Left hindlimb (tissue), 1 donor: ENCODE measurements at regions not wholly inside any gene's neighbourhood (a gene's known extent, or its start where the extent isn't known, plus 50 kb on each side); places are given as distances from the start of the nearest gene placed in this dataset.
A peak's percentile ranks its signal among the peaks of the same experiment; 100 is the strongest.

Source experiments
- DNase-seq: peaks from one replicate; pipeline ENCODE4 v3.0.0-alpha.2; 2018

GRCh38 chr5:96243862-96244261, 189.2 kb downstream of the PCSK1 start:
- DNase-seq = no peak

- no peak for DNase-seq
Observed at GRCh38 chr5:96243203-96243602, 189.8 kb downstream of the PCSK1 start.

- no peak for DNase-seq
Observed at GRCh38 chr5:96242571-96242970, 190.5 kb downstream of the PCSK1 start.

- DNase-seq = no peak
Observed at GRCh38 chr5:96236831-96237230, 196.2 kb downstream of the PCSK1 start.

- no peak for DNase-seq
Observed at GRCh38 chr5:96236051-96236450, 197.0 kb downstream of the PCSK1 start.

- no peak for DNase-seq
Observed at GRCh38 chr5:96235008-96235910, 197.8 kb downstream of the PCSK1 start.

GRCh38 chr5:96232602-96233001, 200.4 kb downstream of the PCSK1 start:
- DNase-seq = no peak

GRCh38 chr5:96229188-96229587, 203.9 kb downstream of the PCSK1 start:
- DNase-seq = no peak

- DNase-seq = no peak
Observed at GRCh38 chr5:96228408-96228807, 204.6 kb downstream of the PCSK1 start.

GRCh38 chr5:96227957-96228356, 205.1 kb downstream of the PCSK1 start:
- no peak for DNase-seq

- peak; percentile 67 for DNase-seq
Observed at GRCh38 chr5:96226941-96227552, 206.0 kb downstream of the PCSK1 start.

GRCh38 chr5:96222129-96222528, 210.9 kb downstream of the PCSK1 start:
- no peak for DNase-seq

GRCh38 chr5:96220610-96221390, 212.2 kb downstream of the PCSK1 start:
- DNase-seq = no peak

GRCh38 chr5:96219580-96220281, 213.3 kb downstream of the PCSK1 start:
- no peak for DNase-seq

GRCh38 chr5:96218653-96219052, 214.4 kb downstream of the PCSK1 start:
- no peak for DNase-seq

GRCh38 chr5:96214442-96215197, 218.4 kb downstream of the PCSK1 start:
- DNase-seq = no peak

GRCh38 chr5:96209829-96210228, 223.2 kb downstream of the PCSK1 start:
- DNase-seq = no peak

- no peak for DNase-seq
Observed at GRCh38 chr5:96207420-96207819, 225.6 kb downstream of the PCSK1 start.

GRCh38 chr5:96203761-96204160, 229.3 kb downstream of the PCSK1 start:
- DNase-seq = no peak

GRCh38 chr5:96201503-96201902, 231.5 kb downstream of the PCSK1 start:
- no peak for DNase-seq

GRCh38 chr5:96200641-96201040, 232.4 kb downstream of the PCSK1 start:
- no peak for DNase-seq

GRCh38 chr5:96199713-96200183, 233.3 kb downstream of the PCSK1 start:
- no peak for DNase-seq
